Keratinocyte (primary cell): ENCODE measurements at regions not wholly inside any gene's neighbourhood (a gene's known extent, or its start where the extent isn't known, plus 50 kb on each side); places are given as distances from the start of the nearest gene placed in this dataset.

ENCODE experiments used
- DNase-seq: peaks from one replicate; pipeline ENCODE4 v3.0.0-alpha.2; 2011; ENCODE audit warnings: low read depth, missing footprints, low spot score
- FAIRE-seq: peaks from 2 replicates; lab custom pipeline; 2011; peaks lifted over from hg19 to GRCh38; lab: Jason Lieb, UNC
- H2AFZ ChIP-seq: 2 replicates; pipeline ENCODE4 v1.6.0; 2012; ENCODE audit warnings: low read length, control low read depth, inconsistent platforms; ENCODE audit not compliant: control insufficient read depth
- H3K27ac ChIP-seq: 2 replicates; pipeline ENCODE4 v1.5.1; 2011; ENCODE audit warnings: low read length; ENCODE audit not compliant: control insufficient read depth, insufficient read depth
- H3K27me3 ChIP-seq: 3 replicates; pipeline ENCODE4 v1.6.0; 2011; ENCODE audit warnings: low read length; ENCODE audit not compliant: control insufficient read depth, insufficient read depth; ENCODE audit errors: extremely low read depth
- H3K36me3 ChIP-seq, 2 experiments: 2 replicates in 1 of 2; 3 replicates in 1 of 2; pipeline ENCODE4 v1.5.1; 2011; ENCODE audit warnings: low read length in 2 of 2, mild to moderate bottlenecking in 1 of 2; ENCODE audit not compliant: control insufficient read depth in 2 of 2, insufficient read depth in 2 of 2; ENCODE audit errors: extremely low read depth in 1 of 2
- H3K4me1 ChIP-seq: 3 replicates; pipeline ENCODE4 v1.5.1; 2011; ENCODE audit warnings: low read length; ENCODE audit not compliant: control insufficient read depth, insufficient read depth; ENCODE audit errors: extremely low read depth
- H3K4me2 ChIP-seq: 3 replicates; pipeline ENCODE4 v1.6.0; 2011; ENCODE audit warnings: low read depth, low read length; ENCODE audit not compliant: control insufficient read depth, insufficient read depth; ENCODE audit errors: extremely low read depth
- H3K4me3 ChIP-seq, 3 experiments: fragments of 200-600 bp in 1 of 3; sonication (generic) in 1 of 3; 2 replicates in 2 of 3; 3 replicates in 1 of 3; pipeline ENCODE4 v1.5.1; 2011 to 2016; ENCODE audit warnings: low read length in 3 of 3, mild to moderate bottlenecking in 3 of 3, control low read depth in 2 of 3, inconsistent platforms in 1 of 3, low read depth in 1 of 3, mixed read lengths in 1 of 3, mixed run types in 1 of 3, moderate library complexity in 1 of 3; ENCODE audit not compliant: control insufficient read depth in 2 of 3, insufficient read depth in 2 of 3; ENCODE audit errors: extremely low read depth in 1 of 3
- H3K79me2 ChIP-seq: 2 replicates; pipeline ENCODE4 v1.6.0; 2012; ENCODE audit warnings: low read length; ENCODE audit not compliant: control insufficient read depth, insufficient read depth
- H3K9ac ChIP-seq: 3 replicates; pipeline ENCODE4 v1.6.0; 2011; ENCODE audit warnings: low read length; ENCODE audit not compliant: control insufficient read depth, insufficient read depth; ENCODE audit errors: extremely low read depth
- H3K9me1 ChIP-seq: 3 replicates; pipeline ENCODE4 v1.6.0; 2011; ENCODE audit warnings: low read length; ENCODE audit not compliant: control insufficient read depth, insufficient read depth; ENCODE audit errors: extremely low read depth
- H3K9me3 ChIP-seq: 2 replicates; pipeline ENCODE4 v1.5.1; 2012; ENCODE audit warnings: low read depth, low read length; ENCODE audit not compliant: control insufficient read depth
- H4K20me1 ChIP-seq: 3 replicates; pipeline ENCODE4 v1.6.0; 2011; ENCODE audit warnings: low read length; ENCODE audit not compliant: control insufficient read depth, insufficient read depth; ENCODE audit errors: extremely low read depth
- CTCF ChIP-seq, 3 experiments: IDR thresholded peaks in 1 of 3; conservative IDR thresholded peaks in 1 of 3; optimal IDR thresholded peaks in 1 of 3; 2 replicates in 2 of 3; 3 replicates in 1 of 3; pipeline versions ENCODE3 to v1.5.1; 2011; ENCODE audit warnings: low read length in 3 of 3, mild to moderate bottlenecking in 3 of 3, moderate library complexity in 2 of 3, control low read depth in 1 of 3, inconsistent platforms in 1 of 3; ENCODE audit not compliant: insufficient read depth in 2 of 3; ENCODE audit errors: extremely low read depth in 1 of 3
- EZH2 ChIP-seq: IDR thresholded peaks from one replicate; pipeline ENCODE4 v1.6.1; 2012; ENCODE audit warnings: inconsistent platforms, mild to moderate bottlenecking, low read length, moderate library complexity
- dilution Hi-C: fragments of 300-500 bp; cut with MboI; formaldehyde crosslinking; loops from one replicate; pipeline ENCODE4 v1.7.0; 2020; ENCODE audit warnings: low sequenced_read_pairs; ENCODE audit not compliant: extremely low pct_ligation_motif_present

GRCh38 chr5:74478328-74478727 is 162.2 kb downstream of the ENC1 start:
- dilution Hi-C loops: no loop called here
- Histone ChIP-seq H3K27ac (no peak overlapping the region), H4K20me1 (no peaks in the 10 kb centered on the region), H3K79me2 (no peaks in the 10 kb centered on the region), H3K9ac (no peak overlapping the region), H3K4me2 (no peak overlapping the region), H3K9me3 (no peaks in the 10 kb centered on the region), H3K27me3 (no peaks in the 10 kb centered on the region), H3K36me3 (no peaks in the 10 kb centered on the region), H3K4me1 (no peaks in the 10 kb centered on the region), H3K9me1 (no peaks in the 10 kb centered on the region), H2AFZ (no peak overlapping the region), H3K4me3 (no peak overlapping the region)
- no peak for FAIRE-seq
- DNase-seq: no peak
- no peak for TF ChIP-seq EZH2
- no peak for TF ChIP-seq CTCF (optimal IDR thresholded peaks at IDR 0.05 in 1 of 3, IDR thresholded peaks at IDR 0.05 in 1 of 3, conservative IDR thresholded peaks at IDR 0.05 in 1 of 3; ENCODE audit: extremely low read depth in 1 of 3, insufficient read depth in 2 of 3, low read length in 3 of 3)

- Histone ChIP-seq H3K4me2 (no peak overlapping the region), H3K27ac (no peak overlapping the region), H3K79me2 (no peaks in the 10 kb centered on the region), H3K9me1 (no peaks in the 10 kb centered on the region), H2AFZ (no peak overlapping the region), H4K20me1 (no peaks in the 10 kb centered on the region), H3K4me1 (no peaks in the 10 kb centered on the region), H3K9ac (no peak overlapping the region), H3K27me3 (no peaks in the 10 kb centered on the region), H3K36me3 (no peaks in the 10 kb centered on the region), H3K4me3 (no peak overlapping the region), H3K9me3 (no peaks in the 10 kb centered on the region)
- DNase-seq: no peak
- FAIRE-seq: no peak
- dilution Hi-C loops: no loop called here
- TF ChIP-seq CTCF (optimal IDR thresholded peaks at IDR 0.05 in 1 of 3, IDR thresholded peaks at IDR 0.05 in 1 of 3, conservative IDR thresholded peaks at IDR 0.05 in 1 of 3; ENCODE audit: extremely low read depth in 1 of 3, insufficient read depth in 2 of 3, low read length in 3 of 3) (no peak), EZH2 (no peak)
These were observed 162.8 kb downstream of the ENC1 start for GRCh38 chr5:74477761-74478160.
